HG03442 (cell line): ENCODE measurements at regions not wholly inside any gene's neighbourhood (a gene's known extent, or its start where the extent isn't known, plus 50 kb on each side); places are given as distances from the start of the nearest gene placed in this dataset.

Experiments
- ATAC-seq: cut with Tn5 transposase; IDR thresholded peaks from one replicate; pipeline ENCODE4 v1.9.1; 2021; ENCODE audit warnings: mild to moderate bottlenecking, moderate library complexity; ENCODE audit not compliant: unreplicated experiment

- no peak for ATAC-seq
Observed at GRCh38 chr3:117725314-117725713, 1015.7 kb downstream of the TUSC7 start.

GRCh38 chr3:117726776-117727175 is 1017.2 kb downstream of the TUSC7 start:
- no peak for ATAC-seq

- no peak for ATAC-seq
Observed at GRCh38 chr3:117728226-117728625, 1018.6 kb downstream of the TUSC7 start.

GRCh38 chr3:117734496-117734895 is 1024.9 kb downstream of the TUSC7 start:
- no peak for ATAC-seq

- ATAC-seq: no peak
Observed at GRCh38 chr3:117735481-117736101, 1026.0 kb downstream of the TUSC7 start.

GRCh38 chr3:117736846-117737245 is 1027.3 kb downstream of the TUSC7 start:
- no peak for ATAC-seq

- no peak for ATAC-seq
Observed at GRCh38 chr3:117743993-117744392, 1034.4 kb downstream of the TUSC7 start.

- ATAC-seq: no peak
Observed at GRCh38 chr3:117744935-117745334, 1035.4 kb downstream of the TUSC7 start.

- ATAC-seq: no peak
Observed at GRCh38 chr3:117745516-117745915, 1035.9 kb downstream of the TUSC7 start.

GRCh38 chr3:117746066-117746465 is 1036.5 kb downstream of the TUSC7 start:
- ATAC-seq: no peak

- no peak for ATAC-seq
Observed at GRCh38 chr3:117748131-117748530, 1038.6 kb downstream of the TUSC7 start.

GRCh38 chr3:117750674-117751269 is 1041.2 kb downstream of the TUSC7 start:
- no peak for ATAC-seq

GRCh38 chr3:117751651-117752050 is 1042.1 kb downstream of the TUSC7 start:
- no peak for ATAC-seq

- no peak for ATAC-seq
Observed at GRCh38 chr3:117752984-117753717, 1043.6 kb downstream of the TUSC7 start.

GRCh38 chr3:117754058-117754457 is 1044.5 kb downstream of the TUSC7 start:
- ATAC-seq: no peak

- ATAC-seq: no peak
Observed at GRCh38 chr3:117754841-117755240, 1045.3 kb downstream of the TUSC7 start.

GRCh38 chr3:117756563-117756962 is 1047.0 kb downstream of the TUSC7 start:
- ATAC-seq: no peak

GRCh38 chr3:117761703-117762620 is 1052.4 kb downstream of the TUSC7 start:
- ATAC-seq: no peak

- no peak for ATAC-seq
Observed at GRCh38 chr3:117762621-117763037, 1053.0 kb downstream of the TUSC7 start.

GRCh38 chr3:117763561-117763960 is 1054.0 kb downstream of the TUSC7 start:
- no peak for ATAC-seq

GRCh38 chr3:117768581-117768980 is 1059.0 kb downstream of the TUSC7 start:
- ATAC-seq: no peak
